GM23338 (cell line): ENCODE measurements at regions not wholly inside any gene's neighbourhood (a gene's known extent, or its start where the extent isn't known, plus 50 kb on each side); places are given as distances from the start of the nearest gene placed in this dataset.

Experiments used
- ATAC-seq: fragments of 200-7000 bp; cut with Tn5 transposase; 3 replicates; pipeline ENCODE4 v1.9.1; 2020
- DNase-seq: peaks from one replicate; pipeline ENCODE4 v3.0.0-alpha.2; 2015; ENCODE audit warnings: low spot score
- H2AFZ ChIP-seq: fragments of 200-600 bp; sonication (generic); 2 replicates; pipeline ENCODE4 v1.8.0; 2016; ENCODE audit warnings: antibody characterized with exemption, mild to moderate bottlenecking, moderate library complexity
- H3F3A ChIP-seq: fragments of 200-600 bp; sonication (generic); replicated peaks from 2 replicates; pipeline ENCODE4 v1.8.0; 2017; ENCODE audit warnings: antibody characterized with exemption, mixed run types, low read depth
- H3K27ac ChIP-seq: fragments of 200-600 bp; sonication (generic); 2 replicates; pipeline ENCODE4 v1.6.1; 2016; ENCODE audit warnings: low read depth
- H3K27me3 ChIP-seq: fragments of 200-600 bp; sonication (generic); 2 replicates; pipeline ENCODE4 v1.8.0; 2016; ENCODE audit warnings: mild to moderate bottlenecking, mixed run types, moderate library complexity; ENCODE audit not compliant: insufficient read depth
- H3K36me3 ChIP-seq: fragments of 200-600 bp; sonication (generic); 2 replicates; pipeline ENCODE4 v1.8.0; 2016; ENCODE audit warnings: mild to moderate bottlenecking; ENCODE audit not compliant: insufficient read depth
- H3K4me1 ChIP-seq: fragments of 200-600 bp; sonication (generic); 2 replicates; pipeline ENCODE4 v1.8.0; 2016; ENCODE audit warnings: mild to moderate bottlenecking, moderate library complexity; ENCODE audit not compliant: insufficient read depth
- H3K4me2 ChIP-seq: fragments of 200-600 bp; sonication (generic); 2 replicates; pipeline ENCODE4 v1.7.1; 2017; ENCODE audit warnings: mixed run types
- H3K4me3 ChIP-seq: fragments of 200-600 bp; sonication (generic); 2 replicates; pipeline ENCODE4 v1.6.1; 2016; ENCODE audit warnings: mixed run types
- H3K79me2 ChIP-seq: fragments of 200-600 bp; sonication (generic); replicated peaks from 2 replicates; pipeline ENCODE4 v1.8.0; 2017; ENCODE audit warnings: mild to moderate bottlenecking; ENCODE audit not compliant: insufficient read depth
- H3K9me2 ChIP-seq: fragments of 200-600 bp; sonication (generic); 2 replicates; pipeline ENCODE4 v1.8.0; 2017; ENCODE audit not compliant: insufficient read depth
- H4K20me1 ChIP-seq: fragments of 200-600 bp; sonication (generic); replicated peaks from 2 replicates; pipeline ENCODE4 v1.8.0; 2017; ENCODE audit warnings: mild to moderate bottlenecking; ENCODE audit not compliant: insufficient read depth
- H3K27ac Mint-ChIP-seq: 2 replicates; pipeline ENCODE4 v1.8.0; 2020; ENCODE audit warnings: inconsistent platforms, mild to moderate bottlenecking, moderate library complexity, mixed read lengths
- H3K27me3 Mint-ChIP-seq: 3 replicates; pipeline ENCODE4 v1.8.0; 2022; ENCODE audit warnings: low read depth, mild to moderate bottlenecking, moderate library complexity, mixed read lengths, inconsistent platforms; ENCODE audit not compliant: insufficient read depth, poor library complexity
- H3K36me3 Mint-ChIP-seq: 3 replicates; pipeline ENCODE4 v1.8.0; 2021; ENCODE audit warnings: low read depth, mild to moderate bottlenecking, inconsistent platforms, moderate library complexity, mixed read lengths
- H3K4me1 Mint-ChIP-seq: 3 replicates; pipeline ENCODE4 v1.8.0; 2020; ENCODE audit warnings: mild to moderate bottlenecking, inconsistent platforms, mixed read lengths
- H3K4me3 Mint-ChIP-seq: 3 replicates; pipeline ENCODE4 v1.8.0; 2021; ENCODE audit warnings: moderate library complexity, mild to moderate bottlenecking, inconsistent platforms, mixed read lengths
- H3K9me3 Mint-ChIP-seq: 3 replicates; pipeline ENCODE4 v1.8.0; 2020; ENCODE audit warnings: moderate library complexity, mild to moderate bottlenecking, inconsistent platforms, mixed read lengths
- CREB1 ChIP-seq: fragments of 250-450 bp; sonication (Bioruptor Pico); IDR thresholded peaks from 2 replicates; pipeline ENCODE4 v1.5.0; 2020; ENCODE audit warnings: low read depth, mild to moderate bottlenecking, moderate library complexity
- CTCF ChIP-seq, 2 experiments: fragments of 200-600 bp in 1 of 2; sonication (generic) in 1 of 2; conservative IDR thresholded peaks; 2 replicates each; pipeline versions ENCODE4 v1.5.1 to v1.6.1; 2016 to 2017; ENCODE audit warnings: antibody characterized with exemption in 2 of 2, low read depth in 2 of 2, mild to moderate bottlenecking in 2 of 2, moderate library complexity in 1 of 2
- EZH2 ChIP-seq: fragments of 200-600 bp; sonication (generic); IDR thresholded peaks from one replicate; pipeline ENCODE4 v1.8.0; 2017; ENCODE audit warnings: antibody characterized with exemption, mild to moderate bottlenecking, low read depth; ENCODE audit not compliant: unreplicated experiment
- JUNB ChIP-seq: IDR thresholded peaks from one replicate; pipeline ENCODE4 v1.6.1; 2016; ENCODE audit warnings: antibody characterized with exemption; ENCODE audit not compliant: unreplicated experiment
- NANOG ChIP-seq: IDR thresholded peaks from 2 replicates; pipeline ENCODE4 v1.6.1; 2016; ENCODE audit warnings: antibody characterized with exemption, borderline replicate concordance
- POLR2AphosphoS5 ChIP-seq: IDR thresholded peaks from 2 replicates; pipeline ENCODE4 v1.6.1; 2016; ENCODE audit warnings: antibody characterized with exemption, low read depth
- STAT1 ChIP-seq: IDR thresholded peaks from one replicate; pipeline ENCODE4 v1.6.1; 2016; ENCODE audit warnings: antibody characterized with exemption; ENCODE audit not compliant: unreplicated experiment
- ZNF331 ChIP-seq: fragments of 250-450 bp; sonication (Bioruptor Pico); IDR thresholded peaks from 2 replicates; pipeline ENCODE4 v1.5.0; 2020; ENCODE audit warnings: low read depth, mild to moderate bottlenecking, moderate library complexity
- TF ChIP-seq, protein P1 (sequence below): IDR thresholded peaks from one replicate; pipeline ENCODE4 v1.6.1; 2018; ENCODE audit warnings: antibody characterized with exemption; ENCODE audit not compliant: unreplicated experiment
- TF ChIP-seq, protein P2 (sequence below): IDR thresholded peaks from 2 replicates; pipeline ENCODE4 v1.6.1; 2016; ENCODE audit warnings: antibody characterized with exemption

- H3K27ac Mint-ChIP-seq, result no peak overlapping the region
- Histone ChIP-seq H3K79me2 (no peaks in the 10 kb centered on the region), H3K27me3 (no peaks in the 10 kb centered on the region), H3K36me3 (no peaks in the 10 kb centered on the region), H3K4me3 (no peak overlapping the region), H2AFZ (no peak overlapping the region), H3K27ac (no peak overlapping the region), H4K20me1 (no peaks in the 10 kb centered on the region), H3K4me2 (no peak overlapping the region), H3K9me2 (0 out of 2 replicates have a peak, but pooled peaks cover 2% of the 10 kb centered on the region), H3F3A (no peaks in the 10 kb centered on the region), H3K4me1 (no peaks in the 10 kb centered on the region)
- no peak overlapping the region for H3K4me3 Mint-ChIP-seq
- ATAC-seq (no peak), DNase-seq (no peak)
- no peaks in the 10 kb centered on the region for H3K36me3 Mint-ChIP-seq
- H3K27me3 Mint-ChIP-seq, result peaks cover 7% of the 10 kb centered on the region
- H3K9me3 Mint-ChIP-seq, result no peaks in the 10 kb centered on the region; the same call in 2 of the 3 replicates
- TF ChIP-seq, protein P1, sequence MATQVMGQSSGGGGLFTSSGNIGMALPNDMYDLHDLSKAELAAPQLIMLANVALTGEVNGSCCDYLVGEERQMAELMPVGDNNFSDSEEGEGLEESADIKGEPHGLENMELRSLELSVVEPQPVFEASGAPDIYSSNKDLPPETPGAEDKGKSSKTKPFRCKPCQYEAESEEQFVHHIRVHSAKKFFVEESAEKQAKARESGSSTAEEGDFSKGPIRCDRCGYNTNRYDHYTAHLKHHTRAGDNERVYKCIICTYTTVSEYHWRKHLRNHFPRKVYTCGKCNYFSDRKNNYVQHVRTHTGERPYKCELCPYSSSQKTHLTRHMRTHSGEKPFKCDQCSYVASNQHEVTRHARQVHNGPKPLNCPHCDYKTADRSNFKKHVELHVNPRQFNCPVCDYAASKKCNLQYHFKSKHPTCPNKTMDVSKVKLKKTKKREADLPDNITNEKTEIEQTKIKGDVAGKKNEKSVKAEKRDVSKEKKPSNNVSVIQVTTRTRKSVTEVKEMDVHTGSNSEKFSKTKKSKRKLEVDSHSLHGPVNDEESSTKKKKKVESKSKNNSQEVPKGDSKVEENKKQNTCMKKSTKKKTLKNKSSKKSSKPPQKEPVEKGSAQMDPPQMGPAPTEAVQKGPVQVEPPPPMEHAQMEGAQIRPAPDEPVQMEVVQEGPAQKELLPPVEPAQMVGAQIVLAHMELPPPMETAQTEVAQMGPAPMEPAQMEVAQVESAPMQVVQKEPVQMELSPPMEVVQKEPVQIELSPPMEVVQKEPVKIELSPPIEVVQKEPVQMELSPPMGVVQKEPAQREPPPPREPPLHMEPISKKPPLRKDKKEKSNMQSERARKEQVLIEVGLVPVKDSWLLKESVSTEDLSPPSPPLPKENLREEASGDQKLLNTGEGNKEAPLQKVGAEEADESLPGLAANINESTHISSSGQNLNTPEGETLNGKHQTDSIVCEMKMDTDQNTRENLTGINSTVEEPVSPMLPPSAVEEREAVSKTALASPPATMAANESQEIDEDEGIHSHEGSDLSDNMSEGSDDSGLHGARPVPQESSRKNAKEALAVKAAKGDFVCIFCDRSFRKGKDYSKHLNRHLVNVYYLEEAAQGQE, result no peak
- TF ChIP-seq ZNF331 (CRISPR knock-in tag) (no peak), POLR2AphosphoS5 (no peak)
- H3K4me1 Mint-ChIP-seq, result no peaks in the 10 kb centered on the region
These were observed 81.5 kb upstream of the SYPL1 start for GRCh38 chr7:106193661-106194060.

GRCh38 chr7:106190589-106191330, 78.6 kb upstream of the SYPL1 start:
- Mint-ChIP-seq H3K4me1 (no peaks in the 10 kb centered on the region), H3K36me3 (no peaks in the 10 kb centered on the region), H3K9me3 (no peaks in the 10 kb centered on the region; the same call in 2 of the 3 replicates), H3K27me3 (peaks cover 3% of the 10 kb centered on the region), H3K4me3 (no peak overlapping the region), H3K27ac (no peak overlapping the region)
- Histone ChIP-seq H3K27me3 (no peaks in the 10 kb centered on the region), H2AFZ (no peak overlapping the region), H3K79me2 (no peaks in the 10 kb centered on the region), H3K4me2 (no peak overlapping the region), H3F3A (no peaks in the 10 kb centered on the region), H3K27ac (no peak overlapping the region; the same call in 1 of the 2 replicates), H3K36me3 (no peaks in the 10 kb centered on the region), H3K4me1 (no peaks in the 10 kb centered on the region), H3K9me2 (0 out of 2 replicates have a peak, but pooled peaks cover 2% of the 10 kb centered on the region), H3K4me3 (no peak overlapping the region), H4K20me1 (no peaks in the 10 kb centered on the region)
- no peak for ATAC-seq
- no peak for DNase-seq
- no peak for TF ChIP-seq STAT1
- no peak for TF ChIP-seq CREB1 (CRISPR knock-in tag)
- TF ChIP-seq JUNB, result no peak
- TF ChIP-seq, protein P2, sequence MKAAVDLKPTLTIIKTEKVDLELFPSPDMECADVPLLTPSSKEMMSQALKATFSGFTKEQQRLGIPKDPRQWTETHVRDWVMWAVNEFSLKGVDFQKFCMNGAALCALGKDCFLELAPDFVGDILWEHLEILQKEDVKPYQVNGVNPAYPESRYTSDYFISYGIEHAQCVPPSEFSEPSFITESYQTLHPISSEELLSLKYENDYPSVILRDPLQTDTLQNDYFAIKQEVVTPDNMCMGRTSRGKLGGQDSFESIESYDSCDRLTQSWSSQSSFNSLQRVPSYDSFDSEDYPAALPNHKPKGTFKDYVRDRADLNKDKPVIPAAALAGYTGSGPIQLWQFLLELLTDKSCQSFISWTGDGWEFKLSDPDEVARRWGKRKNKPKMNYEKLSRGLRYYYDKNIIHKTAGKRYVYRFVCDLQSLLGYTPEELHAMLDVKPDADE, result no peak
- no peak for TF ChIP-seq POLR2AphosphoS5
- TF ChIP-seq NANOG, result no peak
- TF ChIP-seq EZH2, result no peak
- TF ChIP-seq, protein P1, result no peak
- TF ChIP-seq CTCF (conservative IDR thresholded peaks at IDR 0.05; ENCODE audit: low read depth in 2 of 2), result no peak
